H9 (cell line): ENCODE measurements at regions not wholly inside any gene's neighbourhood (a gene's known extent, or its start where the extent isn't known, plus 50 kb on each side); places are given as distances from the start of the nearest gene placed in this dataset.

Experiments
- DNase-seq: peaks from one replicate; pipeline ENCODE4 v3.0.0-alpha.2; 2017
- H2AFZ ChIP-seq: one replicate; pipeline ENCODE4 v1.6.1; 2013; ENCODE audit warnings: mild to moderate bottlenecking, low read length, control low read depth, moderate library complexity
- H2AK5ac ChIP-seq: 2 replicates; pipeline ENCODE4 v1.6.1; 2013; ENCODE audit warnings: low read length, control low read depth, mixed read lengths; ENCODE audit not compliant: insufficient read length
- H2BK120ac ChIP-seq: one replicate; pipeline ENCODE4 v1.6.1; 2013; ENCODE audit warnings: low read depth, mild to moderate bottlenecking, low read length, control low read depth, inconsistent platforms; ENCODE audit not compliant: poor library complexity, severe bottlenecking
- H2BK12ac ChIP-seq: 2 replicates; pipeline ENCODE4 v1.6.1; 2013; ENCODE audit warnings: low read length, control low read depth, mixed read lengths, low read depth; ENCODE audit not compliant: insufficient read length
- H2BK15ac ChIP-seq: 2 replicates; pipeline ENCODE4 v1.6.1; 2013; ENCODE audit warnings: low read depth, low read length, control low read depth
- H2BK20ac ChIP-seq: one replicate; pipeline ENCODE4 v1.6.1; 2013; ENCODE audit warnings: low read depth, mild to moderate bottlenecking, low read length, control low read depth, inconsistent platforms; ENCODE audit not compliant: poor library complexity, severe bottlenecking
- H2BK5ac ChIP-seq: 2 replicates; pipeline ENCODE4 v1.6.1; 2013; ENCODE audit warnings: low read length, control low read depth, mixed read lengths; ENCODE audit not compliant: insufficient read length
- H3K14ac ChIP-seq: 2 replicates; pipeline ENCODE4 v1.6.1; 2013; ENCODE audit warnings: low read length, control low read depth; ENCODE audit not compliant: insufficient read depth
- H3K18ac ChIP-seq: 2 replicates; pipeline ENCODE4 v1.6.1; 2013; ENCODE audit warnings: low read depth, mild to moderate bottlenecking, mixed read lengths, low read length, control low read depth; ENCODE audit not compliant: insufficient read length
- H3K23ac ChIP-seq: 2 replicates; pipeline ENCODE4 v1.6.1; 2013; ENCODE audit warnings: low read length, control low read depth, mixed read lengths, low read depth; ENCODE audit not compliant: insufficient read length
- H3K23me2 ChIP-seq: 2 replicates; pipeline ENCODE4 v1.6.1; 2013; ENCODE audit warnings: low read depth, mild to moderate bottlenecking, mixed read lengths, low read length, control low read depth; ENCODE audit not compliant: insufficient read length, poor library complexity, severe bottlenecking
- H3K27ac ChIP-seq: 2 replicates; pipeline ENCODE4 v1.5.1; 2013; ENCODE audit warnings: low read length, control low read depth, mixed read lengths, low read depth; ENCODE audit not compliant: insufficient read length
- H3K27me3 ChIP-seq: 2 replicates; pipeline ENCODE4 v1.6.1; 2013; ENCODE audit warnings: low read length, control low read depth, inconsistent platforms; ENCODE audit not compliant: insufficient read depth
- H3K4ac ChIP-seq: 2 replicates; pipeline ENCODE4 v1.6.1; 2013; ENCODE audit warnings: low read depth, mild to moderate bottlenecking, control low read depth, inconsistent platforms, low read length, moderate library complexity
- H3K4me1 ChIP-seq: 2 replicates; pipeline ENCODE4 v1.6.1; 2013; ENCODE audit warnings: low read length, control low read depth, inconsistent platforms; ENCODE audit not compliant: insufficient read depth
- H3K4me2 ChIP-seq: 2 replicates; pipeline ENCODE4 v1.6.1; 2013; ENCODE audit warnings: low read length, control low read depth, mixed read lengths; ENCODE audit not compliant: insufficient read length, insufficient read depth
- H3K56ac ChIP-seq: 2 replicates; pipeline ENCODE4 v1.6.1; 2013; ENCODE audit warnings: low read depth, mild to moderate bottlenecking, mixed read lengths, low read length, control low read depth; ENCODE audit not compliant: insufficient read length
- H3K79me1 ChIP-seq: 2 replicates; pipeline ENCODE4 v1.6.1; 2013; ENCODE audit warnings: low read depth, mild to moderate bottlenecking, moderate library complexity, low read length, control low read depth, inconsistent platforms; ENCODE audit not compliant: insufficient read depth, poor library complexity, severe bottlenecking
- H3K79me2 ChIP-seq: 2 replicates; pipeline ENCODE4 v1.6.1; 2013; ENCODE audit warnings: low read length, control low read depth, inconsistent platforms; ENCODE audit not compliant: insufficient read depth
- H3K9ac ChIP-seq: 2 replicates; pipeline ENCODE4 v1.6.1; 2013; ENCODE audit warnings: low read length, control low read depth, mixed read lengths; ENCODE audit not compliant: insufficient read length; ENCODE audit errors: extremely low read depth
- H3K9me3 ChIP-seq: one replicate; pipeline ENCODE4 v1.6.1; 2013; ENCODE audit warnings: low read depth, low read length, inconsistent platforms; ENCODE audit not compliant: control insufficient read depth
- H3T11ph ChIP-seq: one replicate; pipeline ENCODE4 v1.6.1; 2013; ENCODE audit warnings: mild to moderate bottlenecking, low read length, control low read depth, inconsistent platforms
- H4K20me1 ChIP-seq: one replicate; pipeline ENCODE4 v1.6.1; 2013; ENCODE audit not compliant: control insufficient read depth, insufficient read length, insufficient read depth
- H4K5ac ChIP-seq: 2 replicates; pipeline ENCODE4 v1.6.1; 2013; ENCODE audit warnings: low read depth, mild to moderate bottlenecking, mixed read lengths, low read length, control low read depth; ENCODE audit not compliant: insufficient read length
- H4K8ac ChIP-seq: replicated peaks from 2 replicates; pipeline ENCODE4 v1.6.1; 2013; ENCODE audit warnings: low read length, control low read depth, mixed read lengths, low read depth; ENCODE audit not compliant: insufficient read length
- H4K91ac ChIP-seq: 2 replicates; pipeline ENCODE4 v1.6.1; 2013; ENCODE audit warnings: low read depth, mild to moderate bottlenecking, moderate library complexity, mixed read lengths, low read length, control low read depth; ENCODE audit not compliant: insufficient read length
- H3K27ac Mint-ChIP-seq, 3 experiments: 2 replicates in 2 of 3; 3 replicates in 1 of 3; pipeline ENCODE4 v1.8.0; 2020 to 2021; ENCODE audit warnings: mixed read lengths in 3 of 3, mild to moderate bottlenecking in 1 of 3, moderate library complexity in 1 of 3
- H3K27me3 Mint-ChIP-seq: 2 replicates; pipeline ENCODE4 v1.8.0; 2021; ENCODE audit warnings: low read depth, mild to moderate bottlenecking, moderate library complexity, mixed read lengths
- H3K36me3 Mint-ChIP-seq, 3 experiments: 2 replicates in 2 of 3; 3 replicates in 1 of 3; pipeline ENCODE4 v1.8.0; 2020 to 2021; ENCODE audit warnings: low read depth in 3 of 3, mixed read lengths in 3 of 3; ENCODE audit not compliant: insufficient read depth in 1 of 3
- H3K4me1 Mint-ChIP-seq, 2 experiments: 2 replicates each; pipeline ENCODE4 v1.8.0; 2020; ENCODE audit warnings: mixed read lengths in 2 of 2
- H3K4me3 Mint-ChIP-seq, 2 experiments: 2 replicates in 1 of 2; 3 replicates in 1 of 2; pipeline ENCODE4 v1.8.0; 2020 to 2021; ENCODE audit warnings: mild to moderate bottlenecking in 2 of 2, mixed read lengths in 2 of 2, moderate library complexity in 1 of 2
- H3K9me3 Mint-ChIP-seq, 2 experiments: 2 replicates in 1 of 2; 3 replicates in 1 of 2; pipeline ENCODE4 v1.8.0; 2020; ENCODE audit warnings: mild to moderate bottlenecking in 2 of 2, mixed read lengths in 2 of 2, moderate library complexity in 1 of 2
- WGBS: extraction: QIAGEN DNeasy Blood & Tissue Kit; methylation state at CpG from one replicate; pipeline ENCODE4 v1.1.7; 2013; ENCODE audit warnings: missing lambda C conversion rate, low lambda C conversion rate, mixed read lengths; ENCODE audit not compliant: insufficient read length; ENCODE audit errors: extremely low coverage; 5-methylcytosine and 5-hydroxymethylcytosine counted together
- TF ChIP-seq, protein P1 (sequence below): fragments of 200-600 bp; sonication (generic); conservative IDR thresholded peaks from 3 replicates; pipeline ENCODE4 v1.8.0; 2021; ENCODE audit warnings: antibody characterized with exemption, mild to moderate bottlenecking

GRCh38 chr5:32880796-32881195 lies 169.7 kb downstream of the NPR3 start:
- no peak overlapping the region for H3K27ac Mint-ChIP-seq
- no peak overlapping the region for H3K56ac ChIP-seq
- no peak overlapping the region for H2AK5ac ChIP-seq
- H4K20me1 ChIP-seq: no peaks in the 10 kb centered on the region
- no peak overlapping the region for H3K4ac ChIP-seq
- H3K79me2 ChIP-seq: no peaks in the 10 kb centered on the region
- H3K27me3 Mint-ChIP-seq: no peaks in the 10 kb centered on the region; the same call in none of the 2 replicates
- peaks cover 0 to 17% (median 2%) of the 10 kb centered on the region in 3 experiments; a peak in 4 of 7 replicates for H3K36me3 Mint-ChIP-seq
- no peak overlapping the region for H2BK15ac ChIP-seq
- no peaks in the 10 kb centered on the region for H3K9me3 ChIP-seq
- H3K4me1 Mint-ChIP-seq: no peaks in the 10 kb centered on the region
- H4K8ac ChIP-seq: no peak overlapping the region
- H2BK20ac ChIP-seq: no peak overlapping the region
- TF ChIP-seq, protein P1, sequence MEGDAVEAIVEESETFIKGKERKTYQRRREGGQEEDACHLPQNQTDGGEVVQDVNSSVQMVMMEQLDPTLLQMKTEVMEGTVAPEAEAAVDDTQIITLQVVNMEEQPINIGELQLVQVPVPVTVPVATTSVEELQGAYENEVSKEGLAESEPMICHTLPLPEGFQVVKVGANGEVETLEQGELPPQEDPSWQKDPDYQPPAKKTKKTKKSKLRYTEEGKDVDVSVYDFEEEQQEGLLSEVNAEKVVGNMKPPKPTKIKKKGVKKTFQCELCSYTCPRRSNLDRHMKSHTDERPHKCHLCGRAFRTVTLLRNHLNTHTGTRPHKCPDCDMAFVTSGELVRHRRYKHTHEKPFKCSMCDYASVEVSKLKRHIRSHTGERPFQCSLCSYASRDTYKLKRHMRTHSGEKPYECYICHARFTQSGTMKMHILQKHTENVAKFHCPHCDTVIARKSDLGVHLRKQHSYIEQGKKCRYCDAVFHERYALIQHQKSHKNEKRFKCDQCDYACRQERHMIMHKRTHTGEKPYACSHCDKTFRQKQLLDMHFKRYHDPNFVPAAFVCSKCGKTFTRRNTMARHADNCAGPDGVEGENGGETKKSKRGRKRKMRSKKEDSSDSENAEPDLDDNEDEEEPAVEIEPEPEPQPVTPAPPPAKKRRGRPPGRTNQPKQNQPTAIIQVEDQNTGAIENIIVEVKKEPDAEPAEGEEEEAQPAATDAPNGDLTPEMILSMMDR: no peak
- H3K4me1 ChIP-seq: no peaks in the 10 kb centered on the region
- no peaks in the 10 kb centered on the region for H3K27me3 ChIP-seq
- no peak overlapping the region for H2AFZ ChIP-seq
- no peaks in the 10 kb centered on the region for H3K79me1 ChIP-seq
- WGBS: no CpG with 5 or more reads among the region's 3 CpGs
- H4K5ac ChIP-seq: no peak overlapping the region
- no peak for DNase-seq
- H2BK5ac ChIP-seq: no peak overlapping the region
- no peaks in the 10 kb centered on the region for H3K23me2 ChIP-seq
- no peak overlapping the region for H2BK12ac ChIP-seq
- no peak overlapping the region for H2BK120ac ChIP-seq
- no peak overlapping the region for H3K4me3 Mint-ChIP-seq
- H3K23ac ChIP-seq: no peak overlapping the region
- H3K4me2 ChIP-seq: no peak overlapping the region
- no peak overlapping the region for H3K14ac ChIP-seq
- H3K9me3 Mint-ChIP-seq: peaks cover 28 to 29% of the 10 kb centered on the region in 2 experiments
- H3T11ph ChIP-seq: no peak overlapping the region
- no peak overlapping the region for H3K18ac ChIP-seq
- no peak overlapping the region for H3K27ac ChIP-seq
- no peak overlapping the region for H4K91ac ChIP-seq
- no peak overlapping the region for H3K9ac ChIP-seq
